NCI-H748 (cell line): ENCODE measurements at regions not wholly inside any gene's neighbourhood (a gene's known extent, or its start where the extent isn't known, plus 50 kb on each side); places are given as distances from the start of the nearest gene placed in this dataset.
A peak's percentile ranks its signal among the peaks of the same experiment; 100 is the strongest.
"Not testable (repeated sequence)": the region's sequence is repeated elsewhere in the genome, so short reads cannot be mapped to it uniquely, and the experiment has no call there.

Experiments
- DNase-seq: peaks from one replicate; lab custom pipeline; 2025; ENCODE audit not compliant: unreplicated experiment; lab: John Stamatoyannopoulos, UW

- no peak for DNase-seq
These were observed 951.8 kb downstream of the SLC6A15 start for GRCh38 chr12:83960767-83961166.

DNA sequence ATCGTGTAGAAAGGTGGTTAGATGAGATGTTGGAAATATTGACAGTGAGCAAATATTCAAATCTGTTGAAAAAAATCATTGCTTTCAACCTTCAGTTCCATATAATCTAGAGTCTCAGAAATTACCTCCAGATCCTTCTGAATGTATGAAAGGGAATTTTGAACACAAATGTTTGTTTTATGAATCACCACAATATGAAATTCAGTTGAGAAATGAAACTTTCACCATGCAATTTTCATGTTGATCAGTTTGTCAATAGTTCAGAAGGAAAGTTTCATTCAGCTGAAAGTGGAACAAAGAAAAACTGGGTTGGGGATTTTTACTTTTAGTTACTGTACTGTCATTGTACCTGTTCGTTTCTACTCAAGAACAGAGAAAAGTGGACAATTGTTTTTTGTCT lies 953.6 kb downstream of the SLC6A15 start:
- DNase-seq, result no peak

DNA sequence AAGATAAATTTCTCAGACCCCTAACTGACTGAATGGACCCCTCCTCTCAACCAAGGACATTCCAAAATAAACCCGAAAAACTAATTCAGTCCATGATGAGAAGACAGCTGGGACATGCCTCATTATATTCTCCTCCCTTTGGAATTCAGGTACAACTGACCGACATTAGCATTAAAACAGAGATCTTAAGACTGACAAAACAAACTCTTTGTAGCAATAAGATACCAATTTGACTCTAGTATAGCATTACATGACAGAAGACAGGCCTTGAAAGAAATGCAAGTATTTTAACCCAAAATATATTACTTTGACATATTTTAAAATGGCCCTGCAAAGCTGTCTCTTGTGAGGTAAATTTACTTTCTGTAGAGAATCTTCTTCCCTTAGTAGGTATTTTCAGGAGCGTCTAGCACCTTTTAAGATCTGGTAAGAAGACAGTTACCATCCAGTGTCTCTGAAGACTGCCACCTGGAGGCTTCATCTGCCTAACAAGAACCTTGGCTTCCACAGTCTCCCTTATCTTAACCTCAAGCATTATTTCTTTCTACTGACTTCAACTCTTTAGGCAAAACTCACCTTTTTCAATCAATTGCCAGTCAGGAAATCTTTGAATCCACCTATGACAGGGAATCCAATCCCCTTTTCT lies 957.5 kb downstream of the SLC6A15 start:
- DNase-seq, result no peak

DNA sequence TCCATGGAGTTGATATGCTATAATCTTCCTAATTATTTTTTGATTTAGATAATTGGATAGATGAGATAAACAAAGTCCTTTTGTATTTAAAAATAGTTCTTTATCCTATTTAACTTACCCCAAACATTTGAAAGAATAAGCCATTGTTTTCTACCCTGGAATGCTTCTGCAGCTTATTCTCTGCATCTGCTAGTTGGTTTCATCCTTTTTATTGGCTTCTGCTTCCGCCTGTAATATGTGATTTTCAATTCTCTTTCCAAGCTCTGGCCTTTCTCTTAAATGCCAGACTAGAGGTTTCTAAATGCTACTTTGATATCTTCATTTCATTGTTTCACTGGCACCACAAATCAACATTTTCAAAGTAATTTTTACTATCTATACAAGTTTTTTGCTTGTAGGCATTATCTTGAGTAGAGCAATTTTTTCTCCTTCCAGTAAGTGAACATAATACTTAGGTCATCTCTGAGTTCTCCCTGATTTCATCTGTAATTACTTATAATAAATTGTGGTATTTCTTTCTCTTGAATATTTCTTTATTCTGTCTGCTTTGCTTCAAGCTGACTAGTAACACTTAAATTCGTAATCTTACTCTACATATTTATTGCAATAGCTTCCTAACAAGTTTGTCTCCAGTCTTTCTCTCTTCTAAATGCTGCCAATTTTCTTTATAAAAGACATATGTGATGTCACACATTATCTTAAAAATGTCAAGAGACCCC lies 958.4 kb downstream of the SLC6A15 start:
- no peak for DNase-seq

DNA sequence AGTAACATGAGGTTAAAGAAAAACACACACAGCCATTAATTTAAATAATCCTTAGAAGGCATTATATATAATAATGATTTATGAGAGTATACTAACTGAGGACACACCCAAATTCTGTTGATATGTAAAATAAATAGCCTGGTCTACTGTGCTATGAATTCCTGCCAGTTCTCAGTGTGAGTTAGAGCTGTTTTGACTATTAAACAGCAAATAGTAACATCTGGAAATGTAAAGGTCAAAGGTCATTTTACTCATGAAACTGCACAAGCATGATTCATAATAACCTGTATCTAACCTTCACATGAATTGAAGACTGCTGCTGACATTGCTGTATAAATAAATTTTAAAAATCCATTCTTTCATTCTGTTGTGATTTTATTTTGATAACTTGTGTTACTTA lies 966.7 kb downstream of the SLC6A15 start:
- peak; percentile 28 for DNase-seq

- DNase-seq, result no peak
These were observed 972.9 kb downstream of the SLC6A15 start for GRCh38 chr12:83939718-83940117.

- DNase-seq, result no peak
These were observed 979.0 kb downstream of the SLC6A15 start for GRCh38 chr12:83933615-83934014.

DNA sequence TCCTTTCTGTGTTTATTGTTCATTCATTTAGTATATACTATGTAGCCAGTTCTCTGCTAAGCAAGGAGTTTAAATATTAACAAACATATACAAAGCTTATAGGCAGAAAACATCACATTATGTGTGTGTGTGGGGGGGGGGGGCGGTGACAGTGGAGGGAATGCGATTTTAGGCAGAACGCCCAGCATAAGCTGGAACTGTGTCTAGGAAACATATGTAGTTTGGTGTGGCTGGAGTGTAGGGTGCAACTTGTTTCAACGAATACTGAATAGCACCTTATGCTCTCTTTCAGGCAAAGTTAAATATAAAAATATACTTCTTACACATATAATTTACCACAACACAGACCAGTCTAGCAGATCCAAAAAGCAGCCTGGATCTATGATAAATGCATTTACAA lies 980.6 kb downstream of the SLC6A15 start:
- DNase-seq, result no peak

- no peak for DNase-seq
These were observed 981.1 kb downstream of the SLC6A15 start for GRCh38 chr12:83931451-83931850.

- DNase-seq, result not testable (repeated sequence)
These were observed 982.8 kb downstream of the SLC6A15 start for GRCh38 chr12:83929792-83930191.

GRCh38 chr12:83920821-83921547 lies 991.6 kb downstream of the SLC6A15 start:
- DNase-seq, result no peak

DNA sequence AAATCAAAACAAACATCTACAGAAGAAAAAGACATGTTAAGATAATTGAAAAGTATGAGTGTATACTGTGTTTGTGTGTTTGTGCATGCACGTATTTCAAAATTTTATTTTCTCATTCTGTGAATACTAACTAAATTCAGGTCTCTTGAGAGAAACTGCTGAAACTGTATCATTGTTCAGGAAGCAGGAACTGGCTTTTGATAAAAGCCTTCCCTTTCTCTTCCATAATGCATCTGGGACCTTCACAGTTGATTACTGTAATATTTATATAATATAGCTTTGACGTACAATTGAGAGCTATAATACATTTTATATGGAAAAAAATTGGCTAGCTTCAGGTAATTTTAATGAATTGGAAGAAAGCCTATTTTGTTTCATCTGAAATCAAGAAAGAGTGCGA lies 993.5 kb downstream of the SLC6A15 start:
- DNase-seq, result no peak

- DNase-seq, result no peak
These were observed 1008.4 kb downstream of the SLC6A15 start for GRCh38 chr12:83904175-83904574.

- DNase-seq, result no peak
These were observed 1016.2 kb downstream of the SLC6A15 start for GRCh38 chr12:83896416-83896815.

- no peak for DNase-seq
These were observed 1019.5 kb downstream of the SLC6A15 start for GRCh38 chr12:83893101-83893500.

DNA sequence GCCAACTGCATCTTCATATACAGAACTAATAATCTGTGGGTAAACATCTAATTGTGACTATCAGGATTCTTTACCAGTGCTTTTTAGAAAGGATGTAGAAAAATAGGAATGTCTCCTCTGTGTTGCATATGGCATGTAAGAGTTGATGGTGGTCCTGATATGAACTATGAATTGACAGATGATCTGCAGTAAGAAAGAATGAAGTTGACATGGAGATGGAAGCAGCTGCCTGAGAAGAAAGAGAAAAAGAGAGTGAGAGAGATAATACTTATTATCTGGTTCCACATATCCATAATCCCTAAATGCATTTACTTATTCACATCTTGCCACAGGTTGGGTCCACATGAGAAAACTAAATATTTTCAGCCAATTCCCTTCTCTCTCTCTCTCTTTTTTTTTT lies 1022.9 kb downstream of the SLC6A15 start:
- no peak for DNase-seq

DNA sequence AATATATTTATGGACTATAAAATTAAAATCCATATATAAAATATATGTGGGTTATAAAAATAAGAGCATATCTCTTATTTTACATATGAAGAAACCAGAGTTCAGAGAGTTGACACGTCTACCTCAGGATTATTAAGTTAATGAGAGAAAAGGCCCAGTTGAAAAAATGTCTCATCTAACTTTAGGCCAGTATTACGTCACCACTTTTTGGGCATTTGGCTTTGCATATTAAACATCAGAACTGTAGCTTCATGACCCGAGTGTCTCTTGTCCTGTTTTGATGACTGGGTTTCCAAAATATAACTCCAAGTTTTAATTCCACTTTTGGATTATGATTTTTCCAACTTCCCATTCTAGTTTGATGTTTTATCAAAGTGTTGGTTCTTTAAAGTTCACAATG lies 1026.1 kb downstream of the SLC6A15 start:
- no peak for DNase-seq

DNA sequence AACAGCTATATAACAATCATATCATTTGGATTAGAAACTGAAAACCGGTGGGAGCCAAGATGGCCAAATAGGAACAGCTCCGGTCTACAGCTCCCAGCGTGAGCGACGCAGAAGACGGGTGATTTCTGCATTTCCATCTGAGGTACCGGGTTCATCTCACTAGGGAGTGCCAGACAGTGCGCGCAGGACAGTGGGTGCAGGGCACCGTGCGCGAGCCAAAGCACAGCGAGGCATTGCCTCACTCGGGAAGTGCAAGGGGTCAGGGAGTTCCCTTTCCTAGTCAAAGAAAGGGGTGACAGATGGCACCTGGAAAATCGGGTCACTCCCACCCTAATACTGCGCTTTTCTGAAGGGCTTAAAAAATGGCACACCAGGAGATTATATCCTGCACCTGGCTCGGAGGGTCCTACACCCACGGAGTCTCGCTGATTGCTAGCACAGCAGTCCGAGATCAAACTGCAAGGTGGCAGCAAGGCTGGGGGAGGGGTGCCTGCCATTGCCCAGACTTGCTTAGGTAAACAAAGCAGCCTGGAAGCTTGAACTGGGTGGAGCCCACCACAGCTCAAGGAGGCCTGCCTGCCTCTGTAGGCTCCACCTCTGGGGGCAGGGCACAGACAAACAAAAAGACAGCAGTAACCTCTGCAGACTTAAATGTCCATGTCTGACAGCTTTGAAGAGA lies 1041.5 kb downstream of the SLC6A15 start:
- not testable (repeated sequence) for DNase-seq

GRCh38 chr12:83866477-83866876 lies 1046.1 kb downstream of the SLC6A15 start:
- DNase-seq, result no peak

DNA sequence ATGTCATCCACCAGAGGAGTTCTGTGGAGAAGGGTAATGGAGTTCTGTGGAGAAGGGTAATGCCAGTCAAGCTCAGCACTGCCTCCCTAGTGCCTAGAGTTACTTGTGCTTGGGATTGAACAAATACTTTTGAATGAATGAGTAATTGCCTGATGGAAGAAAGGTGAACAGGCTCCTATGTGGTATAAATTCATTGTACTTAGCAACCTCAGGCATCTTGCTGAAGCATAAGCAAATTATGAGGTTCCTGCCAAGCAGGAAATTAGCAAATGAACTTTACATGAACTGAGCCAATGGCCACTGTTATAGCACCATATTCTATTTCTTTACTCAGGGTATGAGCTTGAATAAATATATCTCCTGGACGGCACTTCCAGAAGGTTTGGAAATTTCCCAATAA lies 1047.2 kb downstream of the SLC6A15 start:
- no peak for DNase-seq

DNA sequence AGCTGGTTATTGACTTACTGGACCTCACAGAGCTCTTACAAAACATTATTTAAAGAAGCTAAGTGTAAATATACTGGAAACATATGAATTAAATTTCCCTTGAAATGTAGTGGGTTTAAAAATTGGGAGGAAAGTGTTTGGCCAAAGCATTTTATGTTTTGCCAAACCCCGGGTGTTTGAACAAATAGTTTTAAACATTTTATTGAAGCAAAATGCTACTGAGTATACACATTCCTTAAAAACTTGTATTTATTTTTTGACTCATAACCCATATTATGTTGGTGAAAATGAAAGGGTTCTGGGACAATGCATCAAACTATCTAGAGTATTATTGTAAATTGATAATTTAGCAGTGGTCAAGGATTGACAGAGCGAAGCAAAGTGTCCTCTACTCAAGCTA lies 1048.5 kb downstream of the SLC6A15 start:
- no peak for DNase-seq

DNA sequence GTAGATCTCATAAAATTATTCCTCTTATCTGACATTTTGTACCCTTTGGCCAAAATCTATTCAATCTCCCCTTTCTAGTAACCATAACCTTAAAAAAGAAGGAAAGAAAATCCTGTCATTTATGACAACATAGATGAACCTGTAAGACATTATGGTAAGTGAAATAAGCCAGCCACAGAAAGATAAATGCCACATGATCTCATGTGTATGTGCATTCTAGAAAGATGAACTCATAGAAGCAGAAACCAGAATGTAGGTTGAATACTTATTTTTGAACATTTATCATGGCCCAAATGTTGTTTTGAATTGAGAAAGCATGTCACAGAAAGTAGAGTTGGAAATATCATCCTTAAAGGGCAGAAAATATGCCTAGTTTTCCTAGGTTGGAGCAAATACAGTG lies 1053.6 kb downstream of the SLC6A15 start:
- no peak for DNase-seq
